Osteocyte (in vitro differentiated cells): ENCODE measurements at regions not wholly inside any gene's neighbourhood (a gene's known extent, or its start where the extent isn't known, plus 50 kb on each side); places are given as distances from the start of the nearest gene placed in this dataset.

ENCODE experiments used
- DNase-seq: peaks from one replicate; pipeline ENCODE4 v3.0.0; 2021; ENCODE audit warnings: mixed read lengths; ENCODE audit not compliant: unreplicated experiment; ENCODE audit errors: extremely low spot score
- H3K27ac Mint-ChIP-seq: one replicate; pipeline ENCODE4 v1.8.0; 2021; ENCODE audit warnings: mild to moderate bottlenecking, mixed read lengths; ENCODE audit not compliant: unreplicated experiment
- H3K27me3 Mint-ChIP-seq: one replicate; pipeline ENCODE4 v1.8.0; 2021; ENCODE audit warnings: mixed read lengths; ENCODE audit not compliant: unreplicated experiment
- H3K36me3 Mint-ChIP-seq: one replicate; pipeline ENCODE4 v1.8.0; 2021; ENCODE audit warnings: mixed read lengths; ENCODE audit not compliant: unreplicated experiment
- H3K4me1 Mint-ChIP-seq: one replicate; pipeline ENCODE4 v1.8.0; 2021; ENCODE audit warnings: mixed read lengths; ENCODE audit not compliant: unreplicated experiment
- H3K4me3 Mint-ChIP-seq: one replicate; pipeline ENCODE4 v1.8.0; 2021; ENCODE audit warnings: mild to moderate bottlenecking, moderate library complexity, mixed read lengths; ENCODE audit not compliant: unreplicated experiment
- H3K9me3 Mint-ChIP-seq: one replicate; pipeline ENCODE4 v1.8.0; 2021; ENCODE audit warnings: mixed read lengths; ENCODE audit not compliant: unreplicated experiment
- CTCF ChIP-seq: fragments of 200-600 bp; sonication (generic); IDR thresholded peaks from 2 replicates; pipeline ENCODE4 v1.5.0; 2021; ENCODE audit warnings: antibody characterized with exemption, mild to moderate bottlenecking, moderate library complexity

- no peak for TF ChIP-seq CTCF
- H3K36me3 Mint-ChIP-seq, result peaks cover 21% of the 10 kb centered on the region
- H3K4me3 Mint-ChIP-seq, result no peak overlapping the region
- H3K9me3 Mint-ChIP-seq, result peaks cover 16% of the 10 kb centered on the region
- no peak for DNase-seq
- H3K27me3 Mint-ChIP-seq, result no peaks in the 10 kb centered on the region
- H3K27ac Mint-ChIP-seq, result no peak overlapping the region
- H3K4me1 Mint-ChIP-seq, result peaks cover 4% of the 10 kb centered on the region
Observed at GRCh38 chr21:16395285-16395684, 665.5 kb downstream of the USP25 start.

- Mint-ChIP-seq H3K27ac (peak overlapping the region; percentile 29), H3K4me1 (peaks cover 47% of the 10 kb centered on the region), H3K4me3 (no peak overlapping the region), H3K27me3 (no peaks in the 10 kb centered on the region), H3K9me3 (peaks cover 12% of the 10 kb centered on the region), H3K36me3 (peaks cover 7% of the 10 kb centered on the region)
- DNase-seq, result no peak
- no peak for TF ChIP-seq CTCF
Observed at GRCh38 chr21:16402752-16403151, 673.0 kb downstream of the USP25 start.

GRCh38 chr21:16404776-16405175, 675.0 kb downstream of the USP25 start:
- H3K27me3 Mint-ChIP-seq, result no peaks in the 10 kb centered on the region
- peaks cover 59% of the 10 kb centered on the region for H3K4me1 Mint-ChIP-seq
- H3K9me3 Mint-ChIP-seq, result peaks cover 12% of the 10 kb centered on the region
- no peak for DNase-seq
- peak overlapping the region; percentile 78 for H3K27ac Mint-ChIP-seq
- peak overlapping the region; percentile 32 for H3K4me3 Mint-ChIP-seq
- H3K36me3 Mint-ChIP-seq, result peaks cover 7% of the 10 kb centered on the region
- no peak for TF ChIP-seq CTCF

GRCh38 chr21:16406355-16406754, 676.6 kb downstream of the USP25 start:
- Mint-ChIP-seq H3K27ac (no peak overlapping the region), H3K9me3 (peaks cover 12% of the 10 kb centered on the region), H3K4me3 (no peak overlapping the region), H3K4me1 (peaks cover 59% of the 10 kb centered on the region), H3K27me3 (no peaks in the 10 kb centered on the region), H3K36me3 (peaks cover 12% of the 10 kb centered on the region)
- no peak for DNase-seq
- TF ChIP-seq CTCF, result no peak

- TF ChIP-seq CTCF, result no peak
- Mint-ChIP-seq H3K4me1 (peaks cover 53% of the 10 kb centered on the region), H3K4me3 (peak overlapping the region; percentile 46)
Observed at GRCh38 chr21:16407403-16408240, 677.8 kb downstream of the USP25 start.

More at GRCh38 chr21:16407403-16408240, 677.8 kb downstream of the USP25 start:
- peaks cover 5% of the 10 kb centered on the region for H3K9me3 Mint-ChIP-seq
- no peak for DNase-seq
- H3K27me3 Mint-ChIP-seq, result no peaks in the 10 kb centered on the region
- H3K27ac Mint-ChIP-seq, result peak overlapping the region; percentile 88
- H3K36me3 Mint-ChIP-seq, result peaks cover 12% of the 10 kb centered on the region
